ENCODE measurements at regions not wholly inside any gene's neighbourhood (a gene's known extent, or its start where the extent isn't known, plus 50 kb on each side); places are given as distances from the start of the nearest gene placed in this dataset.

DNA sequence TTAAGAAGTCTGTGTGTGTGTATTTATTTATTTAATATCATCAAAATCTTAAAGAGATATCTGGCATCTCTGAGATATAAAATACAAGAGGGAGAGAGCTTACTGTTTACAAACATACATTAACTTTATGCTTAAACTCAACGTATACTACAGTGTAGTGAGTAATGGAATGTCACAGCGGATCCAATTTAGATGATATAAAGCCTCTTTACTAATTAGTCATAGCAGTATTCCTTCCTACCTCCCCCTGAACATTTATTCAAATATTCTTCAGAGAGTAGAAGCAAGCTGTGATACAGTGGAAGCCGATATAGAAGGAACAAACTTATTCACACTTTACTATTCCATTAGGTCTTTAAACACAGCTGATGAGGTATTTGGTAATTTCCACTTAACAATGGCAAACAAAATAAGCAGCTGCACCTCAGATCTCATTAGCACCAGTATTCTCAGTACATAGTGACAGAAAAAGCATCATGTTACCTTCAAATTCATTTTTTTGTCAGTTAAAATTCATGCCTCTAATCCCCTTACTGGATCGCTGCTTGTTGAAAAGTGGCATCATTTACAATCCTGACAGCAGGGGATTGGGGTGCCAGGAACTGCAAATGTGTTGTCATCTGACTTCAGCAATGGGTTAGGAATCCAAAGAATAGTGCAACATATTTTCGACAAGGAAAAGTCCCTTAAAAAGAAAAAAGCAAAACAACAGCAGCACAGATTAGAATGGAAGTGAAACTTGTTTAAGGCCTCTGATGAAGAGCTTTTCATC is 658.7 kb upstream of the EPHA5 start:
- no peak overlapping the region for H3K4me3 ChIP-seq (ENCODE audit: low read length)
- TF ChIP-seq, protein P1, sequence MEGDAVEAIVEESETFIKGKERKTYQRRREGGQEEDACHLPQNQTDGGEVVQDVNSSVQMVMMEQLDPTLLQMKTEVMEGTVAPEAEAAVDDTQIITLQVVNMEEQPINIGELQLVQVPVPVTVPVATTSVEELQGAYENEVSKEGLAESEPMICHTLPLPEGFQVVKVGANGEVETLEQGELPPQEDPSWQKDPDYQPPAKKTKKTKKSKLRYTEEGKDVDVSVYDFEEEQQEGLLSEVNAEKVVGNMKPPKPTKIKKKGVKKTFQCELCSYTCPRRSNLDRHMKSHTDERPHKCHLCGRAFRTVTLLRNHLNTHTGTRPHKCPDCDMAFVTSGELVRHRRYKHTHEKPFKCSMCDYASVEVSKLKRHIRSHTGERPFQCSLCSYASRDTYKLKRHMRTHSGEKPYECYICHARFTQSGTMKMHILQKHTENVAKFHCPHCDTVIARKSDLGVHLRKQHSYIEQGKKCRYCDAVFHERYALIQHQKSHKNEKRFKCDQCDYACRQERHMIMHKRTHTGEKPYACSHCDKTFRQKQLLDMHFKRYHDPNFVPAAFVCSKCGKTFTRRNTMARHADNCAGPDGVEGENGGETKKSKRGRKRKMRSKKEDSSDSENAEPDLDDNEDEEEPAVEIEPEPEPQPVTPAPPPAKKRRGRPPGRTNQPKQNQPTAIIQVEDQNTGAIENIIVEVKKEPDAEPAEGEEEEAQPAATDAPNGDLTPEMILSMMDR (conservative IDR thresholded peaks at IDR 0.05; ENCODE audit: low read depth, low read length) = no peak
- peak; percentile 66 for DNase-seq (ENCODE audit: low read depth)

DNA sequence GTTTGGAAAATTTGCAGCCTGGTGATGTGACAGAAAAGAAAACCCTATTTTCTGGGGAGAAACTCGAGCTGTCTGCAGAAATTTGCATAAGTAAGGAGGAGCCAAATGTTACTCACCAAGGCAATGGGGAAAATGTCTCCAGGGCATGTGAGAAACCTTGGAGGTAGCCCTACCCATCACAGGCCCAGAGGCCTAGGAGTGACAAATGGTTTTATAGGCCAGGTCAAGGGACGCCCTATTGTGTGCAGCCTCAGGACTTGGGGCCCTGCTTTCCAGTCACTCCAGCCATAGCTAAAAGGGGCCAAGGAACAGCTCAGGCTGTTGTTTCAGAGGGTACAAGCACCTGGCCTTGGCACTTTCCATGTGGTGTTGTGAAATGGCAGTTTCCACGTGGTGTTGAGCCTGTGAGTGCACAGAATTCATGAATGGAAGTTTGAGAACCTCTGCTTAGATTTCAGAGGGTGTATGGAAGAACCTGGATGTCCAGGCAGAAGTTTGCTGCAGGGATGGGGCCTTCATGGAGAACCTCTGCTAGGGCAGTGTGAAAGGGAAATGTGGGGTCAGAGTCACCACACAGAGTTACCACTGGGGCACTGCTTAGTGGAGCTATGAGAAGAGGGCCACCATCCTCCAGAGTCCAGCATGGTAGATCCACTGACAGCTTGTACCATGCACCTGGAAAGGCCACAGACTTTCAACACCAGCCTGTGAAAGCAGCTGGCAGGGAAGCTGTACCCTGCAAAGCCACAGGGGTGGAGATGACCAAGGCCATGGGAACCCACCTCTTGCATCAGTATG is 637.6 kb upstream of the EPHA5 start:
- no peak overlapping the region for H3K4me3 ChIP-seq (ENCODE audit: low read length)
- no peak for DNase-seq (ENCODE audit: low read depth)
- TF ChIP-seq, protein P1 (conservative IDR thresholded peaks at IDR 0.05; ENCODE audit: low read depth, low read length) = no peak

DNA sequence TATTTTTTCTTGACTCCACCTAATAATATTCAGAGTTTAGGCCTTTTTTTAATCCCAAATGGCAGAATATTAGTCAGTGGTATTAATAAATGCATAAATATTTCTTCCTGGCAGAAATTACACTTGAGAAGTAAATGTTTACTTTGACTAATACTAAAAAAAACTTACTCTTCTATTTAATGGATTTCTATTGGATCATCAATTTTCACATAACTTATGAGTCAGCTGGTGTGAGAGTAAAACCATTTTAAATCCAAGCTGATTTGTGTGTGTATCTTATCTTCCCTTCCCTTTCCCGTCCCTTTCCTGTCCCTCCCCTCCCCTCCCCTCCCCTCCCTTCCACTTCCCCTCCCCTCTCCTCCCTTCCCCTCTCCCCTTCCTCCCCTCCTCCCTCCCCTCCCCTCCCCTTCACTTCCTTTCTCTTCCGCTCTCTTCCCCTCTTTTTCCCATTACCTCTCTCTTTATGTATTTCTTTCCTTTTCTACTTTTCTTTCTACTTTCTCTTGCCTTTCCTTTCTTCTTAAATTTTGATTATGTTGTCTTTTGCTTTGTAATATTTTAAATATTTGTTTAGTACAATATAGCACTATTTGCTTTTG is 630.1 kb upstream of the EPHA5 start:
- no peak overlapping the region for H3K4me3 ChIP-seq (ENCODE audit: low read length)
- TF ChIP-seq, protein P1 (conservative IDR thresholded peaks at IDR 0.05; ENCODE audit: low read depth, low read length) = no peak
- no peak for DNase-seq (ENCODE audit: low read depth)

DNA sequence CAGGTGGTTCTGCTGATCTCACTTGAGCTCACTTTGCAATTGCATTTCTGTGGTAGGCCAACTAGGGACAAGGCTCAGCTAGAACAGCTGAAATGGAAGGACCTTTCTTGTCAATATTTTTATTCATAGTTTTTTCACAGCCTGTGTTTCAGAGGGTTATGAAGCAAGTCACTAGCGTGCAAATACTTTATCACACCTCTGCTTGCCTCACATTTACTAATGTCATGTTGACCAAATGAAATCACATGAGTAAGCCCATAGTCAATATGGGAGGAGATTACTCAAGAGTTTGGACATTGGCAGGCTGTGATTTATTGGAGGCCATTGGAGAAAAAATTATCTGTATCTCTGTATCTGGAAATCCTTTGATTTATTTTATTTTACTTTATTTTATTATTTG is 628.3 kb upstream of the EPHA5 start:
- DNase-seq (ENCODE audit: low read depth) = no peak
- TF ChIP-seq, protein P1 (conservative IDR thresholded peaks at IDR 0.05; ENCODE audit: low read depth, low read length) = no peak
- no peak overlapping the region for H3K4me3 ChIP-seq (ENCODE audit: low read length)

DNA sequence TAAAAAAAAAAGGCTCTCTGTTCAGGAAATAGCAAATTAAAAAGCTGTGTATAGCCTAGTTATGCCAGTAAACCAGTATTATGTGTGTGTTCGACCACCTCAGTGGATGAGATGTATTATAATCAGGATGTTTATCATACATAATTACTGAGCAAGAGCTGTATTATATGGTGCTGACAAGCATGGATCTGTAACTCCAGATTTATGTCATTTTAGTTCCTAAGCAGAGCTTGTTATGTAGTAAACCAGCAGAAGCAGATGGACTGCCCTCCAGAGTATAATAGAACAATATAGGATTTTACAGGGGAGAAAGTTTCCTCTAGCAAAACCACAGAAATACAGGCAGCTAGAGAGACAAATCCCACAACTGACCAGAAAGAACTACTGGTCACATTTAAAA is 627.4 kb upstream of the EPHA5 start:
- no peak overlapping the region for H3K4me3 ChIP-seq (ENCODE audit: low read length)
- no peak for DNase-seq (ENCODE audit: low read depth)
- TF ChIP-seq, protein P1 (conservative IDR thresholded peaks at IDR 0.05; ENCODE audit: low read depth, low read length) = no peak

DNA sequence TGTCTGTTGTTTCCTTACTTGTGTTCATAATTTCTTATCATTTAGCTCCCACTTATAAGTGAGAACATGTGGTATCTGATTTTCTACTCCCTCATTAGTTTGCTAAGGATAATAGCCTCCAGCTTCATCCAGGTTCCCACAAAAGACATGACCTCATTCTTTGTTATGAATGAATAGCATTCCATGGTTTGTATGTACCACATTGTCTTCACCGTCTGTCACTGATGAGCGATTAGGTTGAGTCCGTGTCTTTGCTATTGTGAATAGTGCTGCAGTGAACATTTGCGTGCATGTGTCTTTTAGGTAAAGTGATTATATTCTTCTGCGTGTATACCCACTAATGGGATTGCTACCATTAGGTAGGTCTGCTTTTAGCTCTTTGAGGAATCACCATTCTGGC is 624.3 kb upstream of the EPHA5 start:
- H3K4me3 ChIP-seq (ENCODE audit: low read length) = no peak overlapping the region
- no peak for DNase-seq (ENCODE audit: low read depth)
- TF ChIP-seq, protein P1 (conservative IDR thresholded peaks at IDR 0.05; ENCODE audit: low read depth, low read length) = no peak

All from retinal pigment epithelial cell (primary cell).